GM18508 (cell line): ENCODE measurements at regions not wholly inside any gene's neighbourhood (a gene's known extent, or its start where the extent isn't known, plus 50 kb on each side); places are given as distances from the start of the nearest gene placed in this dataset.
"Not testable (repeated sequence)": the region's sequence is repeated elsewhere in the genome, so short reads cannot be mapped to it uniquely, and the experiment has no call there.

Experiments used
- ATAC-seq: cut with Tn5 transposase; IDR thresholded peaks from one replicate; pipeline ENCODE4 v1.9.1; 2021; ENCODE audit warnings: moderate number of reproducible peaks; ENCODE audit not compliant: insufficient read depth, unreplicated experiment

GRCh38 chr21:14759285-14759684, 213.2 kb upstream of the SAMSN1 start:
- no peak for ATAC-seq

GRCh38 chr21:14758849-14759248, 212.7 kb upstream of the SAMSN1 start:
- no peak for ATAC-seq

GRCh38 chr21:14757533-14758327, 211.6 kb upstream of the SAMSN1 start:
- ATAC-seq: no peak

GRCh38 chr21:14755086-14755485, 209.0 kb upstream of the SAMSN1 start:
- ATAC-seq: no peak

- ATAC-seq: no peak
Measured at GRCh38 chr21:14754682-14755081, 208.6 kb upstream of the SAMSN1 start.

- no peak for ATAC-seq
Measured at GRCh38 chr21:14754259-14754604, 208.1 kb upstream of the SAMSN1 start.

GRCh38 chr21:14753466-14754258, 207.5 kb upstream of the SAMSN1 start:
- no peak for ATAC-seq

- no peak for ATAC-seq
Measured at GRCh38 chr21:14753069-14753465, 207.0 kb upstream of the SAMSN1 start.

GRCh38 chr21:14752345-14752909, 206.3 kb upstream of the SAMSN1 start:
- no peak for ATAC-seq

GRCh38 chr21:14751602-14752344, 205.7 kb upstream of the SAMSN1 start:
- no peak for ATAC-seq

- ATAC-seq: no peak
Measured at GRCh38 chr21:14751011-14751410, 204.9 kb upstream of the SAMSN1 start.

- ATAC-seq: no peak
Measured at GRCh38 chr21:14750041-14750440, 203.9 kb upstream of the SAMSN1 start.

- ATAC-seq: no peak
Measured at GRCh38 chr21:14748662-14749061, 202.5 kb upstream of the SAMSN1 start.

GRCh38 chr21:14744368-14744767, 198.3 kb upstream of the SAMSN1 start:
- ATAC-seq: no peak

GRCh38 chr21:14742119-14742518, 196.0 kb upstream of the SAMSN1 start:
- ATAC-seq: no peak

- ATAC-seq: no peak
Measured at GRCh38 chr21:14741256-14741655, 195.1 kb upstream of the SAMSN1 start.

GRCh38 chr21:14740692-14741091, 194.6 kb upstream of the SAMSN1 start:
- ATAC-seq: no peak

GRCh38 chr21:14740116-14740515, 194.0 kb upstream of the SAMSN1 start:
- no peak for ATAC-seq

GRCh38 chr21:14739590-14739989, 193.5 kb upstream of the SAMSN1 start:
- no peak for ATAC-seq

GRCh38 chr21:14738576-14738975, 192.5 kb upstream of the SAMSN1 start:
- ATAC-seq: not testable (repeated sequence)

GRCh38 chr21:14737922-14738321, 191.8 kb upstream of the SAMSN1 start:
- peak; percentile 51 for ATAC-seq
